Hepatocyte (in vitro differentiated cells): ENCODE measurements at regions not wholly inside any gene's neighbourhood (a gene's known extent, or its start where the extent isn't known, plus 50 kb on each side); places are given as distances from the start of the nearest gene placed in this dataset.

Source experiments
- CTCF ChIP-seq: fragments of 200-600 bp; sonication (generic); IDR thresholded peaks from 2 replicates; pipeline ENCODE4 v1.5.1; 2016; ENCODE audit warnings: antibody characterized with exemption, mild to moderate bottlenecking; ENCODE audit not compliant: poor library complexity
- EZH2 ChIP-seq: fragments of 200-600 bp; sonication (generic); IDR thresholded peaks from 2 replicates; pipeline ENCODE4 v1.6.1; 2016; ENCODE audit warnings: antibody characterized with exemption, mild to moderate bottlenecking, borderline replicate concordance
- EZH2phosphoT487 ChIP-seq: fragments of 200-600 bp; sonication (generic); IDR thresholded peaks from one replicate; pipeline ENCODE4 v1.6.1; 2018; ENCODE audit warnings: antibody characterized with exemption, mild to moderate bottlenecking, low read depth, moderate library complexity; ENCODE audit not compliant: unreplicated experiment, severe bottlenecking

- no peak for TF ChIP-seq CTCF
- TF ChIP-seq EZH2phosphoT487 = no peak
- no peak for TF ChIP-seq EZH2
These were observed 442.8 kb downstream of the ATP23 start for GRCh38 chr12:58384196-58384595.
